ENCODE measurements at regions not wholly inside any gene's neighbourhood (a gene's known extent, or its start where the extent isn't known, plus 50 kb on each side); places are given as distances from the start of the nearest gene placed in this dataset.

GRCh38 chr20:11281768-11282167 is 608.0 kb upstream of the JAG1 start:
- no peak for TF ChIP-seq CTCF (IDR thresholded peaks at IDR 0.05)
- no peak for TF ChIP-seq POLR2A (IDR thresholded peaks at IDR 0.05)
- intact Hi-C loops (cut with DNase I; ENCODE audit: low total_unique reads): no loop called here
- DNase-seq: no peak
- Histone ChIP-seq H3K27me3 (no peaks in the 10 kb centered on the region), H3K4me1 (no peaks in the 10 kb centered on the region), H3K4me3 (no peak overlapping the region), H3K36me3 (no peaks in the 10 kb centered on the region), H3K9me3 (no peaks in the 10 kb centered on the region), H3K27ac (no peak overlapping the region)

GRCh38 chr20:11287126-11287525 is 613.3 kb upstream of the JAG1 start:
- intact Hi-C loops (cut with DNase I; ENCODE audit: low total_unique reads): no loop called here
- no peak for DNase-seq
- Histone ChIP-seq H3K27ac (no peak overlapping the region), H3K27me3 (no peaks in the 10 kb centered on the region), H3K4me1 (no peaks in the 10 kb centered on the region), H3K36me3 (no peaks in the 10 kb centered on the region), H3K4me3 (no peak overlapping the region), H3K9me3 (no peaks in the 10 kb centered on the region)
- TF ChIP-seq POLR2A (IDR thresholded peaks at IDR 0.05) (no peak), CTCF (IDR thresholded peaks at IDR 0.05) (no peak)

- no peaks in the 10 kb centered on the region for H3K36me3 ChIP-seq
- no peaks in the 10 kb centered on the region for H3K4me1 ChIP-seq
- TF ChIP-seq POLR2A (IDR thresholded peaks at IDR 0.05) (no peak), CTCF (IDR thresholded peaks at IDR 0.05) (no peak)
- no peak overlapping the region for H3K27ac ChIP-seq
- no peak overlapping the region for H3K4me3 ChIP-seq
- no peaks in the 10 kb centered on the region for H3K27me3 ChIP-seq
- intact Hi-C loops (cut with DNase I; ENCODE audit: low total_unique reads): no loop called here
- no peaks in the 10 kb centered on the region for H3K9me3 ChIP-seq
- no peak for DNase-seq
These were observed 621.5 kb upstream of the BTBD3 start for GRCh38 chr20:11296221-11296620.

GRCh38 chr20:11296951-11297350 is 620.7 kb upstream of the BTBD3 start:
- no peaks in the 10 kb centered on the region for H3K36me3 ChIP-seq
- H3K4me1 ChIP-seq: no peaks in the 10 kb centered on the region
- DNase-seq: no peak
- H3K4me3 ChIP-seq: no peak overlapping the region
- intact Hi-C loops (cut with DNase I; ENCODE audit: low total_unique reads): no loop called here
- no peak overlapping the region for H3K27ac ChIP-seq
- H3K27me3 ChIP-seq: no peaks in the 10 kb centered on the region
- TF ChIP-seq CTCF (IDR thresholded peaks at IDR 0.05): no peak
- TF ChIP-seq POLR2A (IDR thresholded peaks at IDR 0.05): no peak
- no peaks in the 10 kb centered on the region for H3K9me3 ChIP-seq

- TF ChIP-seq POLR2A (IDR thresholded peaks at IDR 0.05) (no peak), CTCF (IDR thresholded peaks at IDR 0.05) (no peak)
- no peak overlapping the region for H3K4me3 ChIP-seq
- no peaks in the 10 kb centered on the region for H3K9me3 ChIP-seq
- no peaks in the 10 kb centered on the region for H3K27me3 ChIP-seq
- H3K36me3 ChIP-seq: no peaks in the 10 kb centered on the region
- no peak overlapping the region for H3K27ac ChIP-seq
- DNase-seq: no peak
- no peaks in the 10 kb centered on the region for H3K4me1 ChIP-seq
- intact Hi-C loops (cut with DNase I; ENCODE audit: low total_unique reads): no loop called here
These were observed 616.0 kb upstream of the BTBD3 start for GRCh38 chr20:11301699-11302098.

Measured in uterus (tissue), 3 donors.